ENCODE measurements at regions not wholly inside any gene's neighbourhood (a gene's known extent, or its start where the extent isn't known, plus 50 kb on each side); places are given as distances from the start of the nearest gene placed in this dataset.

GRCh38 chr2:100222844-100223243 lies 80.5 kb upstream of the AFF3 start:
- intact Hi-C loops (cut with DNase I, micrococcal nuclease), result no loop called here
- DNase-seq (no peak), ATAC-seq (no peak)
- Histone ChIP-seq H3K36me3 (ENCODE audit: low read depth) (no peaks in the 10 kb centered on the region), H3K4me1 (ENCODE audit: low read depth) (no peaks in the 10 kb centered on the region), H3K4me3 (no peak overlapping the region), H3K9me3 (no peaks in the 10 kb centered on the region)
- TF ChIP-seq CTCF (IDR thresholded peaks at IDR 0.05), result no peak

- Histone ChIP-seq H3K4me1 (ENCODE audit: low read depth) (peaks cover 7% of the 10 kb centered on the region), H3K9me3 (no peaks in the 10 kb centered on the region), H3K36me3 (ENCODE audit: low read depth) (no peaks in the 10 kb centered on the region), H3K4me3 (no peak overlapping the region)
- DNase-seq (no peak), ATAC-seq (no peak)
- TF ChIP-seq CTCF (IDR thresholded peaks at IDR 0.05), result no peak
- intact Hi-C loops (cut with DNase I, micrococcal nuclease), result no loop called here
These were observed 76.2 kb upstream of the AFF3 start for GRCh38 chr2:100218552-100218951.

GRCh38 chr2:100217323-100217722 lies 74.9 kb upstream of the AFF3 start:
- intact Hi-C loops (cut with DNase I, micrococcal nuclease), result no loop called here
- no peaks in the 10 kb centered on the region for H3K9me3 ChIP-seq
- ATAC-seq (no peak), DNase-seq (no peak)
- no peak overlapping the region for H3K4me3 ChIP-seq
- peaks cover 14% of the 10 kb centered on the region for H3K4me1 ChIP-seq (ENCODE audit: low read depth)
- TF ChIP-seq CTCF (IDR thresholded peaks at IDR 0.05), result no peak
- H3K36me3 ChIP-seq (ENCODE audit: low read depth), result no peaks in the 10 kb centered on the region

- Histone ChIP-seq H3K4me3 (no peak overlapping the region), H3K36me3 (ENCODE audit: low read depth) (no peaks in the 10 kb centered on the region), H3K4me1 (ENCODE audit: low read depth) (peaks cover 14% of the 10 kb centered on the region), H3K9me3 (no peaks in the 10 kb centered on the region)
- intact Hi-C loops (cut with DNase I, micrococcal nuclease), result no loop called here
- no peak for ATAC-seq
- no peak for DNase-seq
- TF ChIP-seq CTCF (IDR thresholded peaks at IDR 0.05), result no peak
These were observed 73.6 kb upstream of the AFF3 start for GRCh38 chr2:100216015-100216414.

- no peak for TF ChIP-seq CTCF (IDR thresholded peaks at IDR 0.05)
- Histone ChIP-seq H3K9me3 (no peaks in the 10 kb centered on the region), H3K4me1 (ENCODE audit: low read depth) (peaks cover 14% of the 10 kb centered on the region), H3K4me3 (no peak overlapping the region), H3K36me3 (ENCODE audit: low read depth) (no peaks in the 10 kb centered on the region)
- intact Hi-C loops (cut with DNase I, micrococcal nuclease), result no loop called here
- no peak for ATAC-seq
- DNase-seq, result no peak
These were observed 73.0 kb upstream of the AFF3 start for GRCh38 chr2:100215371-100215770.

GRCh38 chr2:100214265-100214971 lies 72.0 kb upstream of the AFF3 start:
- Histone ChIP-seq H3K36me3 (ENCODE audit: low read depth) (no peaks in the 10 kb centered on the region), H3K9me3 (no peaks in the 10 kb centered on the region), H3K4me3 (no peak overlapping the region), H3K4me1 (ENCODE audit: low read depth) (peaks cover 14% of the 10 kb centered on the region)
- DNase-seq (peak in 2 of 3 donors; percentile 20 to 35), ATAC-seq (peak; percentile 63)
- intact Hi-C loops (cut with DNase I, micrococcal nuclease), result no loop called here
- no peak for TF ChIP-seq CTCF (IDR thresholded peaks at IDR 0.05)
